OCI-M1 (cell line): ENCODE measurements at regions not wholly inside any gene's neighbourhood (a gene's known extent, or its start where the extent isn't known, plus 50 kb on each side); places are given as distances from the start of the nearest gene placed in this dataset.

Source experiments
- DNase-seq: peaks from one replicate; lab custom pipeline; 2025; lab: John Stamatoyannopoulos, UW

DNA sequence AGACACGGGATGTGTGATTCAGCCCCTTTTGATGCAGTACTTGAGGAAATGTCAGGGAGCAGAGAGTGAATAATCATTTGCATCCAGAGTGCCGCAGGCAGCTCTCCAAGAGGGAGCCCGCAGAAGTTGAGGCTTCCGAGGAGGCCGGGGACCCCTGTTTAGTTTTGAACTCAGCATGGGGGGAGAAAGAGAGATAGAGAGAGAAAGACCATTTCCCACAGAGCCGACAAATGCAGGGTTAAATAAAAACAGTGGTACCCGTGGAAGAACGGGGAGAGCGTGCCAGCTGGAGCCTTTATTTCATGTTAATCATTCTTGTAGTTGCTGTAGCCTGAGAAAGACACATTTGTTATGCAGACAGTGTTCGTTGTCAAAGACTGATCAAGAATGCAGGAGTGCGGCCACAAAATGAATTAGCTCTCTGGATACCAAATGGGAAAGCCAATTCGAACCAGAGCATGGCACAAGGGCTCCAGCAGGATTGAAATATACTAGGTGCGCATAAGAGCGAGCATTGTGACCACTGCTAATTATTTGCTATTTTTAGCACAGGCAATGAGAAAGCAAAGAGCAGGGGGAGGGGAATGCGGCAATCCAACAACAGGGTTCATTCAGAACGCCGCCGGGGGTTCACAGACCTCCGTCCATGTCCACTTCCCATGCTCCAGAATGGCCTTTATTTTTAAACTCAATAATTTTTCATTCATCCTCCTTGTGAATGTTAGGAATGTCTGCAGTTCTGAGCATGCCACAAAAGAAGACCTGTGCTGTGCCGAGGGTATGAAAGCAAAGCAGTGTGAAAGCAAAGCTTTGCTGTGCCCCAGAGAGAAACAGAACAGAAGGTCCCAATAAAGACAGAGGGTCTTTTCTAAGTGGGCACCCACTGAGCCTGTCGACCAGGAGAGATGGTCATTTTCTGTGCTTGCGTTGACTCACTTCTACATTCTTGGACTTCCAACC is 243.9 kb upstream of the VCX3A start:
- no peak for DNase-seq

DNA sequence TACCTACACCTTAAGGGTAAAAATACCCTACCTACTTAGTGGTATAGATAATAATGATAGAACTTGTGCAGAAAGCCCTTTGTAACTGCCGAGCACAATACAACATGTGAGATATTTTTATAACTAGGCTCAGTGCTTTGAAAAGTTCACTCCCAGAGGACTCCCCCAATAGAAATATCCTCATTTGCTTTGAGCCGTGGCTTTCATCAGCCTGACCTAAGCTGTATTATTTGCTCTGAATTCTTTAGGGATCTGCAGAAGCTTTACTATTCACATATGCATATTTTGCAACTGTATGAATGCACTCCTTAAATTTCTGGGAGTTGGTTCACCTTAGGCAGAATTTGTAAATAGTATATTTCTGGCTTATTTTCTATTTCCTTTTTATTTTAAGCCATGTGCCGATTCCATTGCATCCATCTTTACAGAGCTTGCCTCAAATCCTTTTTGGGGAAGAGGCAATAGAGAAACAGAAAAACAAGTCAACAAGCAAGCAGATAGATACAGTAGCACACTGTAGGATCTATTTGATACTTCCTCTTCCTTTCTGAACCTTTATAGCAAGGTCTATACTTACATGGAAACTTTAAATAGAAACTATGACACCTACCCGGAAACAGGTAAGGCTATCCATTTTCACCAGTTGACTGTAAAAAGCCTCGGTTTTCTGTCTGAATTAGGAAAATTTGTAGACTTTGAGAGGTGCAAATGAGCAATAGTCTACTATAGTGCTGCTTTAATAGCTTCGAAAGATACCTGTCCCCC is 242.5 kb upstream of the VCX3A start:
- DNase-seq: no peak

DNA sequence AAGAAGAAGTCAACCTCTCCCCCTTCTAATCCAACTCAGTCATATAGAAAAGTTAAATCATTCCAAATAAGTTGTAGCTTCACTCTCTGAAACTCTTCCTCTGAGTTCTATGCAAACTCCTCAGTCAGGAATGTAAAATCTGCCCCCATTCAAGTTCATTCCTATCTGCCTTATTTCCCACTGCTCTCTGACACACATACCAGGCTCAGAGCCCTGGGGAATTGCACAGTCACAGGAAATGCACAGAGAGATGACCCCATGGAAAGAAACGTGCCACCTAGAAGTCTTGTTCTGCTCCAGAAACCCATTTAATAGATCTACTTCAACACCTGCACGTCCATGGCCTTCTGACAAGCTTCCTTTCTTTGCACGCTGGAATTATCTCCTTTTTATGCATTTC is 236.0 kb upstream of the VCX3A start:
- no peak for DNase-seq

DNA sequence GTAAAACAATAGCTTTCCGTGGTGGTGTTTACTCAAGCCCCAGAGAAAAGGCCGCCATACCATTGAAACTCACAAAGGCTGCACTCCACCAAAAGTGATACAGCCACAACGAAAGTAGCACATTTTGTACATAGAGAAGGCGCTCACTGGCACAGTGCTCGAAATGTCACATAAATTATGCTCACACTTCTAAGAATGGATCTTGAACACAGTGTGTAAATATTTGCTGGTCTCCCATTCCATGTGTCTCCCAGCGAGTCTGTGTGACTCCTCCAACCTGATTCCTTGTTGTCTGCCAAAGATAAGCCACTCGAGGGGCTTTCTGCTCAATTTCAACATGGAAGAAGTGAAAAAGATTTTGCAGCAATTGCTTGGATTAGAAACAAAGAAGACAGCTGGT is 234.0 kb upstream of the VCX3A start:
- DNase-seq: no peak

DNA sequence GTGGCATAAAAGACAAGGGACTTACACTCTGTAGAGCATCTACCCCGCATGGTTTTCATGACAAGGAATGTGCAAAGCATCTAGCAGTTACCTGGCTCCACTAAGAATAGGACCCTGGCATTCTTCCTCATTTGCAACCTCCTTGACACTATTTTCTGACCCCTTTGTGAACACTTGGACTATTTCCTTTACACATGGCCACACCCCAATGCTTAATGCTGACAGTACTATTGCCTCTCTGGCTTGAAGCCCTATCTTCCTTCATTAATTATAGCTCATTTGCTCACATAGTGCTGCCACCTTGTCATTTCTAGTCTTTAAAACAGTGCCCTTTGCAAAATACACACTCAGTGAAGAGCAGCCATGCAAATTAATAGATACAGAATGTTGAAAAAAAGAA is 226.3 kb upstream of the VCX3A start:
- no peak for DNase-seq

DNA sequence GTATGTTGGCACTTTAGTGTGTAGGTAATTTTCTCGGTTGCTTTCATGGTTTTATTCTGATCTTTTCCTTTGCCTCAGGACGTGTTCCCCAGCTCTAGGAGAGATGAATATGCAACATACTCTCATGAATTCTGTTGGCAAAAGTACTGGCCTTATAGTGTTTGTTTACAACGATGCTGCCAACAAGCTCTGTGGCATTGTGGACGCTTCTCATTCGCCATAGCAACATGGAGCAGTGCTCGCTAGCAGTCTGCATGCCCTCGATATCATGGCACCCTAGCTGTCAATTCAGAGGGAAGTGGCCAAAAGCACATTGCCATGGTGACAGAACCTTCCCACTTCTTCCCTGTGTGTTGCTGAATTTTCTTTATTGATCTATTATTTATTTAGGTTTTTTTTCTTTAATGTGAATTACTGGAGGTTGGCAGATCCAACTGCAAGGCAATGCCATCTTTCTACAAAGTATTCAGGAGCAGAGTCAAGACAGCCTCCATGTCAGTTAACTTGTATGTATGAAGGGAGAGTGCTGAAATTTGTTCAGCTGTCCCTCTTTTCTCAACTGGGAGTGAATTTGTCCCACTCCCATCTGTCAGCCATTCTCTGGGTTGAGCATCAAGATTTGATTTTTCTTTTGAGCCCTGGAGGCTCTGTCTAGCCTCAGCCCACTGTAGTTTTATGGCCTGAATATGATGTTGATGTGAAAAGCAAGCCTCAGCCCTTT is 224.9 kb upstream of the VCX3A start:
- DNase-seq: no peak

DNA sequence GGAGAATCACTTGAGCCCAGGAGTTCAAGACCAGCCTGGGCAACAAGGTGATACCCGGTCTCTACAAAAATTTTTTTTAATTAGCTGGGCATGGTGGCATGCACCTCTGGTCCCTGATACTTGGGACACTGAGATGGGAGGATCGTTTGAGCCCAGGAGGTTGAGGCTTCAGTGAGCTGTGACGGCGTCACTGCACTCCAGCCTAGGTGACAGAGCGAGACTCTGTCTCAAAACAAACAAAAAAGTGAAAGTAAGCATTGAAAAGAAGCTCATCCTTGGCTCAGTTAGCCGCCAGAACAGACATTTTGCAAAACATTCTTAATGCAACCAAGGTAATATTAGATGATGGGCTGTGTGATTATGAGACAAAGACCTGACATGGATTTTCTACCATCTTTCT is 223.3 kb upstream of the VCX3A start:
- DNase-seq: no peak

DNA sequence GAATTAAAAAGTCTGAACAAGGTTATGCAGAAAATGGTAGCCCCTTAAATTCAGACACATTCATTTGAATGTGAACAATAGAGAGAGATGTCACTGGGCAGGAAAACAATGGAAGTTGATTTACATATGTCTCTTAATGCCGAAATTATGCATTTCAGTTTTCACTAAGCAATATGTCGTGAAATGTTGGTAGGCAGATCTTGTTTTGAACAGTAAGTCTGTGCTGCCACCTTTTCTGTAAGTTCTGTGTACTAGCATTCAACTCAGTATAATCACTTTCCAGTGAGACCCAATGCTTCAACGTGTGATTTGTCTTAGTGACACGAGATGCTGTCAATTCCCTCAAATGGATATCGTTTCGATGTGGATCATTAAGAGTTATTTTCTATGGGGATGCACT is 222.7 kb upstream of the VCX3A start:
- no peak for DNase-seq

DNA sequence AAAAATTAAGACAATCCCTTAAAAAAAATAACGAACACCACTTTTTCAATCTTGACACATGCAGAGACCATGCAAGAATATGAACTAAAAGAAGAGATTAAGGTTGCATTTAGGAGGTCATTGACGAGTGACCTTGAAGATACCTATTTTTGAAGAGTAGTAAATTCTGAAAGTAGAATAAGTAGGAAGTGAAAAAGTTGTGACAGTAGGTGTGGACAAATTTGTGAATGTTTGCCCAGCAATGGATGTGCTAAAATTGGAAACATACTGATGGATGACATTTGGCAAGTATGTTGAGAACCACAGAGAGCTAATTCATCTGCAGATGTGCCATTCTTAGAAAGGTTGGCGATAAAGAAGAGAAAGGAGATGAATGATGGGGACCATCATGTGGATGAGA is 213.7 kb upstream of the VCX3A start:
- DNase-seq: no peak

DNA sequence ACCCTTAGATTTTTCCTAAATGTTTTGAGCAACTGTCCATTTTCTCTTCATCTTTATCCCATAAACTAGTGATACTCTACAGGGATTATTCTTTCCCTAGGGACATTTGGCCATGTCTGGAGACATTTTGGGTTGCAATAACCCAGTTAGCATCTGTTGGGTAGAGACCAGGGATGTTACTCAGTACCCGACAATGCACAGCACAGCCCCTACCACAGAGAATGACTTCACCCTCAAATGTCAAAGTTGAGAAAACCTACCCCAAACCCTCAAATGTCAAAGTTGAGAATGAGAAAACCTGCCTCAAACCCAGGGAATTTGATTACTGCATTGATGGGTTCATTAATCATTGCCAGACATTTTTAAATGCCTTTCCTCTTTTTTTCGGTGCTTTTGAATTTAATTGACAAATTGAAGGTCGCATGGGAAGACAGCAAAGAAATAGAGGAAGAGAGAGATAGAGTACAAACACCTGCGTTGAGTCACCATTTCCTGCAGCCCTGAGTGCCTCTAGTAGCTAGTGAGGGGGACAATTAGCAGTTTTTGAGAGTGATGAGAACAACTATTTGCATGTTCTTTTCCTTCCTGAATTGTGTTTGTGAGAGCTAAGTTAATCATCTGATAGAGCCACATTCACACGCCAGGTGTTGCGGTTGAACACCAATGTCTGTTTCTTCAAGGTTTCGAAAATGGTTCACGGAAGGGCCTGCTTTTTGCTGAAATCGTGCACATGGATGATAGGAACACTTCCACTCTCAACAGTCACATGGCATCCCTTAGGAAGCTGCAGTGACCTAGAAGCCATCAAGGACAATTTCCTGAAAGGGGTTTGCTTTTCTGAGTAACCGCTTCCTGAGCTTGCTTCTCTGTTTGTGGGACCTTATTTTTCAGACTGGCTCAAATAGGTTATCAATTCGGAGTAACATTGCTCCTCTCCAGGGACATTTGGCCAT is 203.9 kb upstream of the VCX3A start:
- DNase-seq: no peak

DNA sequence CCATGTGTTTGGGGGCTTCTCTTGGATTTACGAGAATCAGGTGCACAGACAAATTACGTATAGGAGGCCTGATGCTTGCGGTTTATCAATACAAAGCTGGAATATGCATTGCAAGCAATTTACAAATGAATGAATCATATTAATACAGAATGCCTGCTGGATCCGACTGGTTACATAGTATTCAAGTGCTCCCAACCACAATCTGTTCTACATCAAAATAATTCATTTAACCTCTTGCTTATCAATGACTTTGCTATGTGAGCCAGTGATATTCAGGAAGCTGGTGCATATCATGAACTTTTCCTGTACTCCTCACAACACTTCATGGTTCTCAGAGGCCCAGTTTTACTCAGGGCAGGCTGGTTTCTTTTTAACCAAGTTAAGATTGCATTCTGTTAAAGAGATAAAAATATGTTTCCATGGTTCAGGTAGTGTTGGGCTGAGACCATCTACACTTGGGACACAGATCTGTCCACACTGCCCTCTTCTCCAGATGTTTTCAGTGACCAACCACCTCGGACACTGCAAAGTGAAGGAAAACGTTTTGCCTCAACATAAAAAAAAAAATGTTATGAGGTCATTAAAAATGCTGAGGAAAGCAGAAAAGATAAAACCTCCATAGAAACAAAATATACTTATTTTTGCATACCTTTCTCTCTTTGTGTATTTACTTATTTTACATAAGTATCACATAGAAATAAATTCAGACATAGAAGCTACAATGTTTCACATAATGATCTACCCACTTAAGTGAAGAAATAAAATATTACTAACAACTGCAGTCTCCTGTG is 200.1 kb upstream of the VCX3A start:
- no peak for DNase-seq

DNA sequence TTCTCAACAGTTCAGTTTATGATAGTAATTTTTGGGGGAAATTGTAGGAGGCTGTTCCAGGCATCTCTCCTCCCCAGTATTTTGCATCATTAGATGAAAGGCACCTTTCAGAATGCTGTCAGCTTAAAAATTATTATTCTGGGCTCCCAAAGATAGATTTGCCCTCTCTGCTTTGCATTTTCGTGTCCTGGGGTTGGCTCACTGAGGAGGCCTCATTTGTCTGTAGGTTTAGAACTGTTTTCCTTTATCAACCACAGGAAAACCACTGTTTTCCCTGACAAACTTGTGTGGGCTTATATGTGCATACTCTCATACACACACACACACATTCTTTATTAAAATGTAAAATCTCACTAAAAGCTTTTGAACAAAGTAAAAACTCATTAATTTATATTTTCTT is 197.2 kb upstream of the VCX3A start:
- DNase-seq: no peak

DNA sequence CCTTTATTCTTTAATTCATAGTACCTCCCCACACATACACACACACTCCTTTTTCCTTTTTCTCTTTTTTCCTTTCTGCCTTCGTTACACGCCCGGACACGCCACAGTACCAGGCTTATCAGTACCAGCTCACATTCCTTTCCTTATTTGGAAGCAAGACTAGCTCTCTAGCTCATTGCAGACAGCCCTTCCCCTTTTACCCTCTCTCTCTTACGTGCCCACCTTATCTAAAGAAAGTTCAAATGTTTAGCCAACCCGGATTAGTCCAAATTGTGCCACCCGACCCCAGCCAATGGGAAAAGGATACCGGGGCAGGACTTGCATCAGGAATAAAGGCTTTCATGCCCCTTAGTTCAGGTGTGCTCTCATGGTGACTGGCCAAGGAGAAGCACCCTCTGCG is 194.7 kb upstream of the VCX3A start:
- peak; percentile 1 for DNase-seq

DNA sequence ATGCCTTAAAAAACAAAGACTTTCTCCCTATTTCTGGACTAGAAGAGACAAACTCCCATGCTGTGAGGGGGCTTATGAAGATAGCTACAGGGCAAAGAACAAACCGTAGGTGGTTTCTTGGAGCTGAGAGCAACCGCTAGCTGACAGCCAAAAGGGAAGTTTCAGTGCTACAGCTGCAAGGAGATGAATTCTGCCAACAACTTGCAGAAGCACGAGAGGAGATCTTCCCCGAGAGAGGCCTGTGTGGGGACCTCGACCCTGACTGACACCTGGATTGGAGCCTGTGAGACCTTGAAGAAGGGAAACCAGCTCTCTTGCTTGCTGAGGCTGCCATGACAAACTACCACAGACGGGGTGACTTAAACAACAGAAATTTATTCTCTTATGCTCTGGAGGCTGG is 183.8 kb upstream of the VCX3A start:
- DNase-seq: no peak

DNA sequence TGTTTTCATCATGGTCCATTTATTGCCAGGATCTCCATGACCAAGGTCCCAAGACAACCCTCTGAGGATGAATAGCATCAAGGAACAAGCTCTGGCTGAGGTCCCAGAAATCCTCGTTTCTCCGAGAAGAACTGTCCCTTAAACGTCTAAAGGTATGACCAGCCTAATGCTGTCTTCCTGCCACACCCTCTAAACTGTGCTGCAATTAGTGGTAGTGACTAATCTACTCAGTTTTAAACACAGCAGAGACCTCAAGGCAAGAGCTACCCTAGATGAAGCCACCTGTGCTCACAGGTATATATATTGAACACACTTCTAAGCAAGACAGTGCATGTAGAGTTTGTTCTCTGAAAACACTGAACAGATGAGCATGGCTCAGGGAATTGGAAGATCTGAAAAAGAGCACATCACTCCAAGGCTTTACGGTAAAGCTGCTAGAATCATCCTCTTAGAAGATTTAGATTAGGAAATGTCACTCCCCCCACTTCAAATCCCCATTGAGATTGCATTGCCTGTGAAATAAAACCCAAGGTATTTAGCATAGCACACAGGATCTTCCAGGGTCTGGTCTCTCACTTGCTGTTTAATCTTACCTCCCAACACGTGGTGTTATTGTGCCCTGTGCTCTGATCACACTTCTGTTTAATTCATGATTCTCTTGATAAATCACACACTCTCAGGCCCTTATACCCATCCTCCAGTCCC is 173.9 kb upstream of the VCX3A start:
- no peak for DNase-seq

DNA sequence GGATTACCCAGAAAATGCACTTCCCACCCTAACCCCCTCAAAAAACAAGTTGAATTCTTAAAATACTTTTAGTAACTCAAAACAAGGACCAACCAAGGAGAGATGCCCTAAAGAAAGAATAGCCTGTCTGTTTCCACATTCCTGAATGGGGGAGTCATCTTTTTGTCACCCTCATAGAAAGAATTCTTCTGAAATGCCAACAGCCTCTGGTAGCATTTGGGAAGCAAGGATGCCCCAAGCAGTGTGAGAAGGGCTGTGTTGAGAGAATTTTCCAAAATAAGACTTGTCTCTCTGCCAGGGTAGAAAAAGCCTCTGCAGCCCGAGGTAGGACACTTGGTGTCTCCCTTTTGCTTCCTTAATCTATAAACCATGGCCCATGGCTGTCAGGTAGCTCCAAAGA is 173.1 kb upstream of the VCX3A start:
- DNase-seq: no peak

DNA sequence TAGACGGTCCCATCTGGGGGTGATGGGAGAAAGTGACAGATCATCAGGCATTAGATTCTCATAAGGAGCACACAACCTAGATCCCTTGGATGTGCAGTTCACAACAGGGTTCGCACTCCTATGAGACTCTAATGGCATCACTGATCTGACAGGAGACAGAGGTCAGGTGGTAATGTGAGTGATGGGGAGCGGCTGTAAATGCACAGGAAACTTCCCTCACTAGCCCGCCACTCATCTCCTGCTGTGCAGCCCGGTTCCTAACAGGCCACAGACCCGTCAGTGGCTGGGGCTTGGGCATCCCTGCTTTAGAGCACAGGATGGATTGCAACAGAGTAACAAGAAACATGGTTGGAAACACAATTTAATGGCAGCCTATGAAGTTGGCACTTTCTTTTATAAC is 172.6 kb upstream of the VCX3A start:
- DNase-seq: no peak

DNA sequence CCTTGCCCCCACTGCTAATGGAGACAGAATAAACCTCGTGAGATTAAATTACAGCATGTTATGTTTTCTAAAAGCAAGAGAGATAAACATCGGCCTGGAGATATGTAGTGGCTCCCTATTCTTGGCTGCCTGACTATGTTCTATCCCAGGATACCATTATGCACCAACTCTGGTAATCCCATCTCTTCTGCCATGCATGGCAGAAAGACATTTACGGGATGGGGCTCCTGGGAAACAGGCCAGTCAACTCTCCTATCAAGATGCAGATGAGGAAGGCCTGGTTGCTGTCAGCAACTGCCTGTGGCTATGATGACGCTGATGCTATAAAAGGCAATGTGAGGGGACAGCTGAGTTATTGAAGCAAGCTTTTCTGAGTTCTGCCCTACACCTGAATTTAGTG is 166.2 kb upstream of the VCX3A start:
- DNase-seq: no peak

DNA sequence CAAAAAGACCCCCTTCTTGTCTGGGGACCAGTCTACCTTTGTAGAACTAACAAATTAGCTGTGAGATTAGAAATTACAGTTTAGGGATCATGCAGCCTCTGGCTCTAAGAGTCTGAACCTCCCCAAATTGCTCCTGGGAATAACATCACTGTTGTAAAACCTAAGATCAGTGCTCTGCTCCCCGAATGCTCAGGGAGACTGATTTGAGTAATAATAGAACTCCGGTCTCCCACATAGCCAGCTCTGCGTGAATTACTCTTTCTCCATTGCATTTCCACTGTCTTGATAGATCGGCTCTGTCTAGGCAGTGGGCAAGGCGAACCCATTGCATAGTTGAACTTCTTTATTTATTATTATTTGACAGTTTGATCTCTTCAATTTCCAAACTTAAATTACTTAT is 160.8 kb upstream of the VCX3A start:
- no peak for DNase-seq

DNA sequence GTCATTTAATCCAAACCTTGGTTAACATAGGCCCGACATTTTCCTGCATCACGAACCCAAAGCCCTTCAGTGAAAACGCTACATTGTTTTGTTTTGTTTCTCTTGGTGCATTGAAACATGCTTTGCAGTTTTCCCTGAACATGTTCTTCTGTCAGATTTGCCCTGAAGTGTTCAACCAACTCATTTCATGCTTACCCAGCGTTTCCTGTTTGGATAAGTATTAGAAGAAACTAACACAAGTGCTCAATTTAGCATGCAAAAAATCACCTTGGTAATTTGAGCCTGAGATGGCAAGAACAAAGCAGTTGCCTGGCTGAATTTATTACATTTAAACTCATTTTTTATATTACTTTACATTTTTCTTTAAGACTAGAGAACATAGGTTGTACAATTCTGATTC is 160.1 kb upstream of the VCX3A start:
- no peak for DNase-seq
